Fibroblast of pulmonary artery (primary cell): ENCODE measurements at regions not wholly inside any gene's neighbourhood (a gene's known extent, or its start where the extent isn't known, plus 50 kb on each side); places are given as distances from the start of the nearest gene placed in this dataset.

ENCODE experiments used
- DNase-seq: peaks from one replicate; pipeline ENCODE4 v3.0.0-alpha.2; 2010; ENCODE audit warnings: low read depth
- H3K4me3 ChIP-seq: replicated peaks from 2 replicates; pipeline ENCODE4 v1.5.1; 2011; ENCODE audit warnings: low read depth, mild to moderate bottlenecking, control low read depth, low read length, moderate library complexity
- TF ChIP-seq, protein P1 (sequence below): IDR thresholded peaks from 2 replicates; pipeline ENCODE4 v1.5.1; 2011; ENCODE audit warnings: mild to moderate bottlenecking, control low read depth, low read length, inconsistent platforms; ENCODE audit errors: missing control alignments

DNA sequence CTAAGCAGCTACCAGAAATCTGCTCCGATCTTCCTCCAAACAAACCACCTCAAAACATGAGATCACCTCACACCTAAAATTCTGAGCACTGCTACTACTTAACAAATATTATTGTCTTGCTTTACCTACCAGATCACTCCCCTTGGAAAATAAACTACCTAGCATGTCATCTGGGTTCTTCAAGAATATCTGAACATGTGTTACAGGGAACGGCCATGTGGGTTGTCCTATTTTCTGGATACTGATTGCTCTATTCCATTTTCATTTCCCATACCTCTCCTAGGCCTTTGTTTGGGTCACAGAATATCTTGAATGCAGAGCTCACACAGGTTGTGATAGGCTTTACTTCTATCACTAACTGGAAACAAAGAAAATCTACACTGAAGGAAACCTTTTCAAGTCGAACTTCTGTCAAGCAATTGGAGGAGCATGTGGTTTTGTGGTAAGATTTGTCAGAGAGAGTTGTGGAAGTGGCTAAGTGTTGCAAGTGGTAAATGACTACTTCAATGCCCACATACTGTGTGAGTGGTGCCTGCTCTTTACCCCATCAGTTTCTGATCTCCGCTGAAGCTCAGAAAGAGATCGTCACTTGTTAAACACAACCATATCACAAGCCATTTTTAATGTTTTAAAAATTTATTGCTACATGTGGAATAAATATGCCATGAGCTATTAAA lies 739.1 kb upstream of the ZEB2 start:
- TF ChIP-seq, protein P1, sequence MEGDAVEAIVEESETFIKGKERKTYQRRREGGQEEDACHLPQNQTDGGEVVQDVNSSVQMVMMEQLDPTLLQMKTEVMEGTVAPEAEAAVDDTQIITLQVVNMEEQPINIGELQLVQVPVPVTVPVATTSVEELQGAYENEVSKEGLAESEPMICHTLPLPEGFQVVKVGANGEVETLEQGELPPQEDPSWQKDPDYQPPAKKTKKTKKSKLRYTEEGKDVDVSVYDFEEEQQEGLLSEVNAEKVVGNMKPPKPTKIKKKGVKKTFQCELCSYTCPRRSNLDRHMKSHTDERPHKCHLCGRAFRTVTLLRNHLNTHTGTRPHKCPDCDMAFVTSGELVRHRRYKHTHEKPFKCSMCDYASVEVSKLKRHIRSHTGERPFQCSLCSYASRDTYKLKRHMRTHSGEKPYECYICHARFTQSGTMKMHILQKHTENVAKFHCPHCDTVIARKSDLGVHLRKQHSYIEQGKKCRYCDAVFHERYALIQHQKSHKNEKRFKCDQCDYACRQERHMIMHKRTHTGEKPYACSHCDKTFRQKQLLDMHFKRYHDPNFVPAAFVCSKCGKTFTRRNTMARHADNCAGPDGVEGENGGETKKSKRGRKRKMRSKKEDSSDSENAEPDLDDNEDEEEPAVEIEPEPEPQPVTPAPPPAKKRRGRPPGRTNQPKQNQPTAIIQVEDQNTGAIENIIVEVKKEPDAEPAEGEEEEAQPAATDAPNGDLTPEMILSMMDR, result no peak
- H3K4me3 ChIP-seq, result no peak overlapping the region
- DNase-seq, result no peak

DNA sequence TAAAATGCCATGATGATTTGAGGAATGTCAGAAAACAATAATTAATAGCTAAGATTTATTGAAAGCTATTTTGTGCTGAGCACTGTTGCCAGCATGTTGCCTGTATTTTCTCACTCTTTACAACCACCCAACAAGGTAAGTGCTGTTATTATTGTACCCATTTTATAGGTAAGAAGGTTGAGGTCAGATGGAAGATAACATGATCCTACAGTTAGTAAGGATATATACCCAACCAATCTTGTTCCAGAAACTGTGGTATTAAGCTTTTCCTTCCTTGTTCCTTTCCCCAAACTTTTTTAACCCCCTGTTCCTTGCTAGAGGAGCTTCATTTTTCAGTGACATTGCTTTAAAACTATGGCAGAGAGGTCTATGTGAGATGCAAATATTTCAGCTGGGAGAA lies 738.0 kb upstream of the ZEB2 start:
- DNase-seq, result no peak
- H3K4me3 ChIP-seq, result no peak overlapping the region
- TF ChIP-seq, protein P1, result no peak

DNA sequence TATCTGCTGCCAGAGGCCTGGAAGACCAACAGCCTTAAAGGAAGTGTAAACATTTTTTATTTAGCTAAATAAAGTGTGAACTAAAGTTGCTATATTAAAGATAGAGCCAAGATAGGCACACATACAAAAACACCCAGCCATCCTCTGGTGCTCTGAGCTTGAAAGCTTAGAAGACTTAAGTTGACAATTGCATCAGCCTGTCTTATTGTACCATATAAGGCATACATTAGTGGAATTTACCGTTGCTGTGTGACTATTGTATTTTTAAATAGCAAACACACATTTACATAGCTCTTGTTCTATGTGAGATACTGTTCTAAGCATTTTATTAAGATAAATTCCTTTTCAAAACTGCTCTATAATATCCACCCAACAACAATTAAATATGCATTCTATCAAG lies 736.6 kb upstream of the ZEB2 start:
- TF ChIP-seq, protein P1, result no peak
- H3K4me3 ChIP-seq, result no peak overlapping the region
- DNase-seq, result no peak

DNA sequence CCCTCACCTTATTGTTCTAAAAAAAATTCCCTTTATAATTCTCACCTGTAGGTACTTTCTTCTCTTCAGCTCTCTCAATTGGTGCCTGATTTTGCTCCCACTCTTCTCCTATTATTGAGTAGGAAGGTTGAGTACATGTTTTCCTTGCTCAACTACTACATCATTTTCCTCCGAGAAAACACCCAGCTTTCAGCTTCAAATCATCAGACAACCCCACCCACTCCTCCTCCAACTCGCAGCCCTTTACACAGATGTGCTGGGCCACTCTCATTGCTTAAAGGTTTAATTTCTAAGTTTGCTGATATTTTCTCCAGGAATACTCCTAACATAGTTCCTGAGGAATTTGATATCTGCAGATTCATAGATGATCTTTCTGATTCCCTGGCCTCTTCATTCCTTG lies 734.4 kb upstream of the ZEB2 start:
- no peak overlapping the region for H3K4me3 ChIP-seq
- no peak for DNase-seq
- TF ChIP-seq, protein P1, result no peak

DNA sequence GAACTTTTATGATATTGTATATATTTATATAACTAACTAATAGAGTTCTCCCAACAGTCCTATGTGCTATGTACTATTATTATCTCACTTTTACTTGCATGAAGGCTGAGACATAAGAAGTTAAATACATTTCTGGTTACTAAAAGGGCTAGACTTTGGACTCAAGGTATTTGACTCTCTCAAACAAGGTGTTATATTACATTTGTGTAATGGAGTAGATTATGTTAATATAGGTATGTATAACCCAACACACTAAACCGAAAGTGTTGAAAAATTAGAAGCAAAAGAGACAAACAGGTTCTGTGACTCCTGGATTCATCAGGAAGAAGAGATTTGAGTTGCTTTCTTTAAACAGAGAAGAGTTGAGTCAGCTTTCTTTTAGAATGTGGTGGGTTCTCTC lies 733.6 kb upstream of the ZEB2 start:
- DNase-seq, result no peak
- TF ChIP-seq, protein P1, result no peak

DNA sequence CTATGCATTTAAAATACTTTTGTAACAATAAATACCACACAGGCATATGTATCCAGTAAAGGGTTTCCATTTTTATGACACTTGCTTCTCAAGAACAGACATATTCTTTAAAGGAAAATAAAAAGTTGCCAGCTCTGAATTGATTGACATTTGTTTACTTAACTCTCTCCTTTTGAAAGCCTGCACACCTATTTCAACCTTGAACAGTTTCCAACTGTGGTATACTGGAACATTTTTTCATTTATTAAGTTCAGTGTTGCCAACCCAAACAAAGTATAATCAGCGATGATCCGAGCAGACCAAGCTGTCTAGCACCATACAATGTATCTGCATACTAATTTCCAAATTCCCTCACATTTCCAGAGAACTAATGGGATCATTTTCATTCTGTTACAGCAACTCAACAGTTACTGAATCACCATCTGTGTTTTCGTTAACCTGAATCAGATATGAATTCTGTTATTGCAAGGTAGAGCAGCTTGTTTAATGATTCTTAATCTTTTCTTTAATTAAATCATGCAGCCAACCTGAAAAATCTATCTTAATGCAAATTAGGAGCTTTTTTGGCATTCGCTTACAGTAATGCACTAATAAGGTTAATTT lies 725.5 kb upstream of the ZEB2 start:
- H3K4me3 ChIP-seq, result no peak overlapping the region
- TF ChIP-seq, protein P1, result no peak
- DNase-seq, result no peak

More for the DNA sequence above, 733.6 kb upstream of the ZEB2 start:
- H3K4me3 ChIP-seq, result no peak overlapping the region

DNA sequence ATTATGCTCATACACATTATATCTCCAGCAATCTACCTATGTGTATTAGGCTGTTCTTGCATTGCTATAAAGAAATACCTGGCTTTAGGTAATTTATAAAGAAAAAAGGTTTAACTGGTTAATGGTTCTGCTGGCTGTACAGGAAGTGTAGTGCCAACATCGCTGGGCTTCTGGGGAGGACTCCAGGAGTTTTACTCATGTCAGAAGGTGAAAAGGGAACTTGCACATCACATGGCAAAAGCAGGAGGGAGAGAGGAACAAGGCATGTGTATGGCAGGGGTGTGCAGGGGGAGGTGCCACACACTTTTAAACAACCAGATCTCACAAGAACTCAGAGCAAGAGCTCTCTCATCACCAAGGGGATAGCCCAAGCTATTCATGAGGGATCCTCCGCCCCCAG lies 715.4 kb upstream of the ZEB2 start:
- TF ChIP-seq, protein P1, result no peak
- DNase-seq, result no peak
- no peak overlapping the region for H3K4me3 ChIP-seq
